GM18519 (cell line): ENCODE measurements at regions not wholly inside any gene's neighbourhood (a gene's known extent, or its start where the extent isn't known, plus 50 kb on each side); places are given as distances from the start of the nearest gene placed in this dataset.
"Not testable (repeated sequence)": the region's sequence is repeated elsewhere in the genome, so short reads cannot be mapped to it uniquely, and the experiment has no call there.

ENCODE experiments used
- ATAC-seq: cut with Tn5 transposase; IDR thresholded peaks from one replicate; pipeline ENCODE4 v1.9.1; 2021; ENCODE audit warnings: mild to moderate bottlenecking, moderate library complexity; ENCODE audit not compliant: unreplicated experiment, low FRiP score

DNA sequence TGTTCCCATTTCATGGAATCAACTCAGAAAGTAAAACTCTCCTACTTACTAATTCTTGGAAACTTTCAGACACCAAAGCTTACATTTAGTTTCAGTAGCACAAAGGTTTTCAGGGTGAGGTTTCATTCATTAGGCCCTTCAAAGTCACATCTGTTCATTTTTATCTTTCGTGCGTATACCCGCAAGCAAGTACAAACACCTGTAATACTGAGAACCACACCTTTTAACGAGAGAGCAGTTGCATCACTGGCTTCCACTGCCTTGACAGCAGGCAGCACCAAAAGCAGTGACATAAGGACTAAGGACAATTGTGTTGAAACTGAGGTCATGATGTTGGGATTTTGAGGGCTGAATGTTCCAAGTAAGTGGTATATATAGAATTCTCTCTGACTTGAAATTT lies 60.5 kb downstream of the GOLGA6L22 start:
- not testable (repeated sequence) for ATAC-seq

DNA sequence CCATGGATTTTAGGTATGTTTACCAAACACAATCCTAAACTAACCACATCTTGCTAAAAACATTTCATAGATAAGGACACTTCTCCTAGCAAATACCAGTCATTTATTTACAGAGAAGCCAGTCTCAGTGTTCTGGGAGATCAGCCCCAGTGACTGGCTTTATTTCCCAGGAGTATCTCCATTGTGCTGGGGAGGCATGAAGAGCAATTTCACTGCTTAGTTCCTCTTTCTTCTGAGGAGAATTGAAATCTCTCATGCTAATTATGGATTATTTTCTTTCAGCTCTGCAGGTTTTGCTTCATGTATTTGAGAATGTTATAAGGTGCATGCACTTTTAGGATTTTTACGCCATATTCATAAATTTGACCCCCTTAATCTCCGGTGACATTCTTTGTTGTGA lies 67.8 kb downstream of the GOLGA6L22 start:
- not testable (repeated sequence) for ATAC-seq

DNA sequence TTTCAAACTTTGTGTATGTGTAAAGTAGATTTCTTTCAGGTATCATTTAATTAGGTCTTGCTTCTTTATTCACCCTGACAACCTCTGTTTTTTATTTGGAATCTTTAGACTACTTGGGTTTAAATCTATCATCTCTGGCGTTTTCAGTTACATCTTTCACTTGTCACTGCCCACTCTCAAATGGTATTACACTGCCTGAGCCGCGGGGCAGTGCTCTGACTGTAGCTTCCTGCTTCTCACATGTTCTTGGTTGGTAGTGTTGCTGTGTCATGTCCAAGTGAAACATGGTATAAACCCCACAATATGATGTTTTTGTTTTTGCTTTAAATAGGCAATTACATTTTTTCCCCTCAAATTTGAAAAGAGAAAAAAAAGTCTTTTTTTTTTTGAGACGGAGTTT lies 68.3 kb downstream of the GOLGA6L22 start:
- not testable (repeated sequence) for ATAC-seq

DNA sequence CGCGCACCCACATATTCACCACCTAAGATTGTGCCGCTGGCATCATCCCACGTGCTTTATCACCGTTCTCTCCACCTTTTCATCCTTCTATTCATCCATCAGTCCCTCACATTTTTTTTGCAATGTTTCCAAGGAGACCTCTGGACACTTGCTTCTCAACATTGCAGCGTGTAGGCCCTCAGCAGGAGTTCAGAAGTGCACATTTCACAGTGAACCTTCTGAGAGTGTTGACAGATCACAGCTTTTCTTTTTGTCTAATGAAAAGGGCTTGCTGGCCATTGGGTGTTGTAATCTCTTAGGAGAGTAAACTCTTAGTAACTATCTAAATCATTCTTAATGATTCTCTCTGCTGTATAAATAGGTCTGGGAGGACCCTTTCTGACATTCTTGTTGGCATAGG lies 70.5 kb downstream of the GOLGA6L22 start:
- not testable (repeated sequence) for ATAC-seq

DNA sequence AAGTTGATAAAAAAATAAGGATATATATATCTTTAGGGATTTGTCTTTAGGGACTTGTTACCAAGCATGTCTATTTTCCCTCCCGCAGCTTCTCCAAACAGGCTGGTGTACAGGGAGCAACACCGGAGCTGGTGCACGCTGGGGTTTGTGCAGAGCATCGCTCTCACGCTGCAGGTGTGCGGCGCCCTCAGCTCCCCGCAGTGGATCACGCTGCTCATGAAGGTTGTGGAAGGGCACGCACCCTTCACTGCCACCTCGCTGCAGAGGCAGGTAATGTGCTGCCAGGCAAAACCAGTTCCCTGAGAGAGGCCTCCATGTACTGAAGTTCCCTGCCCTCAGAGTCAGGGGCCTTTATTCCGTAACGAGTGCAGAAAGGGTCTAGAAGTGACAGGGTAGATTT lies 101.0 kb downstream of the GOLGA6L22 start:
- not testable (repeated sequence) for ATAC-seq

DNA sequence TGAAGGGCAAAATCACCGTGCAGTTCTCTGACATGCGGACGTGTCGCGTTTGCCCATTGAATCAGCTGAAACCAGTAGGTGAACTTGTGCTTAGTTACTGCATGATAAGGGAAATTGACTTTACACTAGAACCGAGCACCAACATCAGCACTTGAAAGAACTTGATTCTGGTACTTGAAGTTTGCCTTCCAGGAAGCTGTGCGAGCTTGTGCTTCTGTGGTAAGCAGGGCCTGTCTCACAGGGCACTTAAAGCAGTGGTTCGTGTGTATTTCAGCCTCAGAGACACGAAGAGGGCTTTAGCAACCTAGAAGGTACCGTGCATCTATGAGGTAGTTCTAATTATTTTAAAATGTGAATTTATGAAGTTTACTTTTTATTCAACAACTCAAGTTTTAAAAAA lies 103.0 kb downstream of the GOLGA6L22 start:
- not testable (repeated sequence) for ATAC-seq

DNA sequence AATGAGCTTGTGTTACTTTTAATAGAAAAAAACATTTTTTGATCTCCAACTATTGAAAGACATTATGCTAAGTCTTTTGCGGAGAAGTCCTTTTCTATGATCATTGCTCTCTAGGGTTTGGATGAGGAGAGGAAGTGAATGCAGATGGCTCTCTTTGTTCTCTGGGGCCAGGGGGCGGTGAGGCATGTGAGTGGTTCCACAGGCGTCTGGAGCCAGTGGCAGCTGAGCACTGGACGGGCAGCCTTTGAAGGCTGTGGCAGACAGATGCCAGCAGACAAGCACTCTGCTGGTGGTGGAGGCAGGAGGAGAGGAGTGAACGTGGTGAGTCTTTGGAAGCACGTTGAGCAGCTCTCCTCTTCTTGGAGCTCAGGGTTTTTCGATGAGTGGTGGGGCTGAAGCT lies 107.8 kb downstream of the GOLGA6L22 start:
- ATAC-seq, result not testable (repeated sequence)

DNA sequence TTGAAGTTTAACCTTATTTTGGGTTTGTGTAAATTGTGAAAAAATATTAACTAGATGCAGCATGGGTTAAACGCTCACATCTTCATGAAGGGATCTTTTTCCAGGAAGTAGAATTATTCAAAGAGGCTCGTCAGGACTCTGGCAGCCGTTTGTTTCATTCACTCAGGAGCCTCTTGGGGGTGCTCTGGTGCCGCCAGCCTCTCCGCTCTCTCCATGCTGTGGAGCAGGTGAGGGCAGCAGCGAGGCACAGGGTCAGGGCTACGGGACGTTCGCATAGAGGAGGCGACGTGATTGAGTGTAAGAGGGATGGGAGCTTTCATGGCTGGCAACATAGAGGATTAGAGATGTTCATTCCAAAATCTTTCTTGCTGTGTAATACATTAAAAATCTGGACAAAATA lies 110.8 kb downstream of the GOLGA6L22 start:
- ATAC-seq, result not testable (repeated sequence)

DNA sequence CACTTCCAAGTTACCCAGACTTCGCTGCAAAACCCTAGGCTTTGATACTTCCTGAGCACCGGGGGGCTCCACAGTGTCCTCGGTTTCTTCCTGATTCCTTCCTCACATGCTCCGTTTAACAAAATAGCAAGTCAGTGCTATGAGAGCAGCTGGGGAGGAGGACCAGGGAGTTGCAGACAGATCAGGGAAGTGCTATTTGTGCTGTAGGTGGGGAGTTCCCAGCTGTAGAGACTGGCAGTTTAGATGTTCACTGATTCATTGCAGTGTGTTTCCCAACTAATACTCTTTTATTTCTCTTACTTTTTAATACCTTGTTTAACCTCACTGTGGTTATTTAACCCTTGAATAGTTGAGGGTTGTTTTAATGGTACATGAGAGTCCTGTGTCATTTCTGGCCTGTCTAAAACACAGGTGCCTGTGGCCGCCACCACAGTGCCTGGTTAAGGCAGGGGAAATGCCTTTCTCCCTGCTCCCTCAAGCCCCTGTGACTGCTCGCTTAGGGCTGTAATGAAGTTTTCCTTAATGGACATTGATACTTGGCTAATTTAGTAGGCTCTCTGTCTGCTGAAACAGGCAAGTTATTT lies 113.5 kb downstream of the GOLGA6L22 start:
- ATAC-seq, result not testable (repeated sequence)

DNA sequence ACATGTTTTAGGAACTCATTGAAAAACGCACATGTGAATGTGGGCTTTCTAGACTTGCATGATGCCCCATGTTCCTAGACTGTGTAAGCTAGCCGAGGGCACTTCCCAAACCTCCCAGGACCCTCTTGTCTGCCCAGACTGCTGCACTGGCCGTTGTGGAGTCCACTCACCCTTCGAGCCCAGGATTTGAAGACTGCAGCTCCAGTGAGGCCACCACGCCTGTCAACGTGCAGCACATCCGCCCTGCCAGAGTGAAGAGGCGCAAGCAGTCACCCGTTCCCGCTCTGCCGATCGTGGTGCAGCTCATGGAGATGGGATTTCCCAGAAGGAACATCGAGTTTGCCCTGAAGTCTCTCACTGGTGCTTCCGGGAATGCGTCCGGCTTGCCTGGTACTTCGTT lies 114.1 kb downstream of the GOLGA6L22 start:
- not testable (repeated sequence) for ATAC-seq

DNA sequence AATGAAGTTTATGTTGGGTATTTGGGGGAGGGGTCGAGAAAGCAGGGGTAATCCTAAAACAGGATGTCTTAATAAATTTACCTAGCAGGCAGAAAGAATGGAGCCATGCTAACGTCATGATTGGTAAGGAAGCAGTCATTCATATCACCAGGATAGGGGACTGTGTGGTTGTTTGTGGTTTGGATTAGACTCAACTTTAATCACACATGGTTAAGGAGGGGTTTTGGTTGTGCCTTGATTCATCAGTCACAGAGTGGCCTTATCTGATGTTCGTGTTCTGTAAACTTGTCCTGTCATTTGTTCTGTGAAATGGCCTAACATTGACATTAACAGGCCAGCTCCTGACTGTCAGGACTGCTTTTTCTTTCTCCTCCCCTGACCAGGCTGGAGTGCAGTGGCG lies 119.1 kb downstream of the GOLGA6L22 start:
- not testable (repeated sequence) for ATAC-seq

DNA sequence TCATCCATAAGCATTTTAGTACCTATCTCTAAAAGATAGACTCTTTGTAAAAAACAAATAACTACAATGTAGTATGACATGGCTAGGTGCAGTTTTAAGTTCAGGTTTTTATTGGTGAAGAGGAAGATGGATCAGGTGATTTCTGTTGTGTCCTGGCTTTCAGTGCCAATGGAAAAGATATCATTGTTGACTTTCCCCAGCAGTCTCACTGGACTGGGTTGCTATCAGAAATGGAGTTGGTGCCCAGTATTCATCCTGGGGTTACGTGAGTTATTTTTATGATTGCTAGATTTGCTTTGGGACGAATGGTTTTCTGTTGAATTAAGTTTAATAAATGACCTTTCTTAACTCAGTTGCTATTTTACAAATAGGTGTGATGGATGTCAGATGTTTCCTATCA lies 120.5 kb downstream of the GOLGA6L22 start:
- not testable (repeated sequence) for ATAC-seq

DNA sequence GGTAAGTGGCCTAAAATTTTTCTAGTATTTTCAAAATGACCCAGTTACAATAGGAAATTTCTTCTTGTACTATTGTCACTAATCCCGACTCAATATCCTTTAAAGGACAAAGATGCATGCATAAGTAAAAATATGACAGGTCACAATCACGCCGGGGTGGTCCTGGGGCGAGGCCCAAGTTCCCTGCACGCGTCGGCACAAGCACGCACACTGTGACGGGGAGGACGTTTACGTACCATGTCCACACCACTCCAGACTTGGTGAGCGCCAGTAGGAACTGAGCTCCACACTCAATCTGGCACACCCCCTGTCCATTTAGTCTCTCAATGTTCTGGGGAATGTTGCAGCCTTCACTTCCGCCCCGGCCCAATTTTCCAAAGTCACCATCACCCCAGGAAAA lies 128.7 kb downstream of the GOLGA6L22 start:
- not testable (repeated sequence) for ATAC-seq

DNA sequence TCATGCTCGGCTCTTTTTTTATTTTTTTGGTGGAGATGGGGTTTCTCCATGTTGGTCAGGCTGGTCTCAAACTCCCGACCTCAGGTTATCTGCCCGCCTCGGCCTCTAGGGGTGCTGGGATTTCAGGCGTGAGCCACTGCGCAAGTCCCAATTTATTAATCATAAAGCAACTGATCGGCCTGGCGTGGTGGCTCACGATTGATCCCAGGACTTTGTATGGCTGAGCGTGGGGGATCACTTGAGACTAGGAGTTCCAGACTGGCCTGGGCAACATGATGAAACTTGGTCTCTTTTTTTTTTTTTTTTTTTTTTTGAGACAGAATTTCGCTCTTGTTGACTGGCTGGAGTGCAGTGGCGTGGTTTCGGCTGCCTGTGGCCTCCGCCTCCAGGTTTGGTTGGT lies 139.8 kb downstream of the GOLGA6L22 start:
- not testable (repeated sequence) for ATAC-seq

DNA sequence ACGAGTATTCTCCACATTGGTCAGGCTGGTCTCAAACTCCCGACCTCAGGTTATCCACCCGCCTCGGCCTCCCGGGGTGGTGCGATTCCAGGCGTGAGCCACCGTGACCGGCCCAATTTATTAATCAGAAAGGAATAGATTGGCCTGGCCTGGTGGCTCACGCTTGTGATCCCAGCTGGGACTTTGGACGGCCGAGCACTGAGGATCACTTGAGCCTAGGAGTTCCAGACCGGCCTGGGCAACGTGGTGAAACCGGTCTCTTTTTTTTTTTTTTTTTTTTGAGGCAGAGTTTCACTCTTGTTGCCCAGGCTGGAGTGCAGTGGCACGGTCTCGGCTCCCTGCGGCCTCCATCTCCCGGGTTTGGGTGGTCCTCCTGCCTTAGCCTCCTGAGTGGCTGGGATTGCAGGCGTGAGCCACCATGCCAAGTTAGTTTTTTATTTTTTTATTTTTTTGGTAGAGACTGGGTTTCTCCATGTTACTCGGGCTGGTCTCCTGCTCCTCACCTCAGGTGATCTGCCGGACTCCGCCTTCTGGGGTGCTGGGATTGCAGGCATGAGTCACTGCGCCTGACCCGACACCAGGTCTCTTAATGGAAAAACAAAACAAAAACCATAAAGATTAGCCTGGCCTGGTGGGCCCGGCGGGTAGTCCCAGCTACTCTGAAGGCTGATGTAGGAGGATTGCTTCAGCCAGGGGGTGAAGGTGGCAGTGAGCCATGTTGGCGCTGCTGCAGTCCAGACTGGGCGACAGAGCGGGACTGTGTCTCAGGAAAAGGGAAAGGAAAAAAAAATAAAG lies 141.0 kb downstream of the GOLGA6L22 start:
- ATAC-seq, result not testable (repeated sequence)

DNA sequence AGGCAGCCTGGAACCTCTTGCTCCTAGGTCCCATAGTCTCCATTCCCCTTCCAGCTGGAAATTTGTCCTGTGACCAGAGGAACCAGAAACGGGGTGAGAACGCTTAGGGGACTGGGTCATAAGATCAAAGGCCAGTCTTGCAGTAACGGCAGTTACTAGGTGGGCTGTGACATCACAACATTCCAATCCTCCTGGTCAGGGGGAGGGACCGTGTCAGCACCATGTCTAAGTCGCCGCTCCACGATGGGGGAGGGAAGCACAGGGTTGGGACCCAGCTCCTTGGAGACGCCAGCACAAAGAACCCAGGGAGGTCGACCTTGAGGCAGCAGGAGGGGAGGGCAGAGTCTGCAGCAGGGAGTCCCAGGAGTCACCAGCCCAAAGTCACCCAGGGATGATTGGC lies 158.3 kb downstream of the GOLGA6L22 start:
- ATAC-seq, result not testable (repeated sequence)

DNA sequence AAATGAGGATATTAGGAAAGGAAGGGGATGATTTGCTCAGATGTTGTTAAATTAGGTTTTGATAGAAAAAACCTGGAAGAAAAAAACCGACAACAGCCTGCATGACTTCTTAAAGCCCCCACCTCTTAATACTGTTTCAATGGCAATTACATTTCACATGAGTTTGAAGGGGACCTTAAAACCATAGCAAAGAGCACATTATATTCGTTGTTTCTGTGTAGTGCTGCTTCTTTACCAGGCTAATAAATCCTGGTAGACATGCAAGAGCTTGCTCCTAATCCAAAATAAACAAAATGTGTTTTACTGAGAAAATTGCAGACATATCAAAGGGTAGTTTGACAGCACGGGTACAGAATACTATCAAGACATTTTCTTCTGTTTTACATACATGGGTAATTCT lies 154.7 kb upstream of the NIPA1 start:
- ATAC-seq, result not testable (repeated sequence)

DNA sequence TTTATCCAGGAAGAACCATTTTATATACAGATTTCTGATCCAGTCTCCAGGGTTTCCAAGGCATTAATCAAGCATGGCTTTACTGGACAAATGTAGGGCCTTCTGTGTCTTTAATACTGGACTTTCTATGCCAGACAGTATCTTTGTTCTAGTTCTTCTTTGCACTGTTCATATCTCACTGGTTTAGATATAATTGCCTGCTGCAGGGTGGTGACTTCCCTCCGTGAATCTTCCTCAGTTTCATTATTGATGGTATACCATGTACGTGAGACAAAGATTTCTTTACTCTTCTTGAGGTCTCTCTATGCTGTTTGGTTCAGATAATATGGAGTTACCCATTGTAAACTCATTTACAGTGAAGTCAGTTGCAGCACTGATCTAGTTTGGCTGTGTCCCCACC lies 146.5 kb upstream of the NIPA1 start:
- ATAC-seq, result not testable (repeated sequence)

DNA sequence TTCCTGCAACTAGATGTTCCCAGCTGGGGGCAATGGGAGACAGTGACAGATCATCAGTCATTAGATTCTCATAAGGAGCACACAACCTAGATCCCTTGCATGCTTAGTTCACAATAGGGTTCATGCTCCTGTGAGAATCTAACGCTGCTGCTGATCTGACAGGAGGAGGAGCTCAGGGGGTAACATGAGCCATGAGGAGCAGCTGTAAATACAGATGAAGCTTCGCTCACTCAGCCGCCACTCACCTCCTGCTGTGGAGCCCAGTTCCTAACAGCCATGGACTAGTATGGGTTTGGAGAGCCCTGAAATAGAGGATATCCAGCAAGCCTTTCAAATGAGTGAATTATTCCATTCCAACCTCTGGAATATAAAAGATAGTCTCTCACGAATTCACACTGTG lies 137.0 kb upstream of the NIPA1 start:
- ATAC-seq, result not testable (repeated sequence)

DNA sequence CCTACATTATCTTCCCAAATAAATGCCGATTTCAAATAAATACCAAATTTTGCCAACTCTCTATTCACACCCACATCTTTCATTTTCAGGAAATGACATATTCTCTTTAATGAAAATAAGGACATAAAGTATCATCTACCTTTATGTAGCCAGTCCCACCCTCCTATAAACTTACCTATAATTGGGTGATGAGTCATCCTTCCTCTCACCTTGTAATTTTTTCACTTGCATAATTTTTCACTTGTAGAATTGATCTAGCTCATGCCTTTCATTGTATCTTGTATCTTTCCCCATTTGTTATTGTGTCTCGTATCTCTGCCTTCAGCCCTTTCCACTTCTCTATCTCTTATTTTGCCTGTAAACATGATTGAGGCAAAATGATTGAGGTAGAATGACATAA lies 135.3 kb upstream of the NIPA1 start:
- not testable (repeated sequence) for ATAC-seq

DNA sequence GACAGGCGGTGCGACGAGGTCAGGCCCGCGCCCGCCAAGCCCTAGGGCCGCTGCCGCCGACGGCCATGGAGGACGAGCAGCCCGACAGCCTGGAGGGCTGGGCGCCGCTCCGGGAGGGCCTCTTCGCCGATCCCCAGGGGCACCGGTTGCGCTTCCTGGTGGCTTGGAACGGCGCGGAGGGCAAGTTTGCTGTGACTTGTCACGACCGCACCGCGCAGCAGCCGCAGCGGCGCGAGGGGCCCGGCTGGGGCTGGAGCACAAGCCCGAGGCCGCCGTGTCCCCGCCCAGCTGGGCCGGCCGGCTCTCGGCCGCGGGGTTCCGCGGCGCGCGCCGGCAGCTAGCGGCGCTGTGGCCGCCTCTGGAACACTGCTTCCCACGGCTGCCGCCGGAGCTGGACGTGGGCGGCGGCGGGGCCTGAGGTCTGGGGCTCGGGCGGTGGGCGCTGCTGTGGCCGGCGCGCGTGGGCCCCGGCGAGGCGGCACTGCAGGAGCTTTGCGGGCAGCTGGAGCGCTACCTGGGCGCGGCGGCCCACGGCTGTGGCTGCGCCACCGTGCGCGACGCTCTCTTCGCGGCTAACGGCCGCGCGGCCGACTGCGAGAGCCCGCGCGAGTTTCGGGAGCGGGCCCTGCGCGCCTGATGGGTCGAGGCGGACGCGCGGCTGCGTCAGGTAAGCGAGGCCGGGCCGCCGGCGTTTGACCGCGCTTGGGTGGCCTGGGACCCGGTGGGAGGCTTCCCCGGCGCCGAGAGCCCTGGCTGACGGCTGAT lies 122.0 kb upstream of the NIPA1 start:
- peak; percentile 53 for ATAC-seq
